Stomach smooth muscle (tissue), 2 donors: ENCODE measurements at regions not wholly inside any gene's neighbourhood (a gene's known extent, or its start where the extent isn't known, plus 50 kb on each side); places are given as distances from the start of the nearest gene placed in this dataset.

Experiments
- H3K27ac ChIP-seq: one replicate; pipeline ENCODE4 v1.7.0; 2013; ENCODE audit warnings: mild to moderate bottlenecking, low read length, inconsistent platforms
- H3K27me3 ChIP-seq, 2 donors: one replicate each; pipeline ENCODE4 v1.7.0; 2013; ENCODE audit warnings: low read length in 2 of 2; ENCODE audit not compliant: insufficient read depth in 2 of 2, control insufficient read depth in 1 of 2
- H3K36me3 ChIP-seq, 2 donors: one replicate each; pipeline ENCODE4 v1.7.0; 2013; ENCODE audit warnings: low read length in 2 of 2; ENCODE audit not compliant: control insufficient read depth in 2 of 2, insufficient read depth in 2 of 2
- H3K4me1 ChIP-seq: one replicate; pipeline ENCODE4 v1.7.0; 2013; ENCODE audit warnings: low read length; ENCODE audit not compliant: control insufficient read depth, insufficient read depth
- H3K4me3 ChIP-seq, 2 donors: one replicate each; pipeline ENCODE4 v1.7.0; 2013; ENCODE audit warnings: low read length in 2 of 2
- H3K9ac ChIP-seq, 2 donors: one replicate each; pipeline ENCODE4 v1.7.0; 2013; ENCODE audit warnings: low read length in 2 of 2, mild to moderate bottlenecking in 1 of 2
- H3K9me3 ChIP-seq, 2 donors: one replicate each; pipeline ENCODE4 v1.7.0; 2013; ENCODE audit warnings: low read length in 2 of 2; ENCODE audit not compliant: control insufficient read depth in 2 of 2
- donor health status: healthy.
- donor health status: Pancreatic carcinoma.

DNA sequence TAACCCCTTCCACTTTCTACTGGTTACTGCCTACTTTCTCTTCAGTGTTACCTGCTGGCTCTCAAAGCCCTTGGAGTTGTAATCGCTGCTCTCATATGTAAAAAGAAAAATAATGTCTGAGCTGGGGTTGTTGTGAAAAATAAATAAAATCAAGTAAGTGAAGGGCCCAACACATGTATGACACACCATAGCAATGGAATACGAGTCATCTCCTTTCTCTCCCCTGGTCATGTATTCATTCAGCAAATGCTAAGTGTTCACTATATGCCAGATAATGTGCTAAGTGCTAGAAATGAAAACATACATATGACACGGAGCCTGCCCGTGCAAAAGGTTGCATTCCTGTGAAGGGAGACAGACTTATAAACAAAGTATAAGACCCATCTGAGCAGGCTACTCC is 535.0 kb downstream of the RFC3 start:
- Histone ChIP-seq H3K27me3 (no peaks in the 10 kb centered on the region), H3K4me3 (no peak overlapping the region), H3K27ac (no peak overlapping the region), H3K4me1 (no peaks in the 10 kb centered on the region), H3K9me3 (no peaks in the 10 kb centered on the region), H3K36me3 (no peaks in the 10 kb centered on the region), H3K9ac (no peak overlapping the region)

DNA sequence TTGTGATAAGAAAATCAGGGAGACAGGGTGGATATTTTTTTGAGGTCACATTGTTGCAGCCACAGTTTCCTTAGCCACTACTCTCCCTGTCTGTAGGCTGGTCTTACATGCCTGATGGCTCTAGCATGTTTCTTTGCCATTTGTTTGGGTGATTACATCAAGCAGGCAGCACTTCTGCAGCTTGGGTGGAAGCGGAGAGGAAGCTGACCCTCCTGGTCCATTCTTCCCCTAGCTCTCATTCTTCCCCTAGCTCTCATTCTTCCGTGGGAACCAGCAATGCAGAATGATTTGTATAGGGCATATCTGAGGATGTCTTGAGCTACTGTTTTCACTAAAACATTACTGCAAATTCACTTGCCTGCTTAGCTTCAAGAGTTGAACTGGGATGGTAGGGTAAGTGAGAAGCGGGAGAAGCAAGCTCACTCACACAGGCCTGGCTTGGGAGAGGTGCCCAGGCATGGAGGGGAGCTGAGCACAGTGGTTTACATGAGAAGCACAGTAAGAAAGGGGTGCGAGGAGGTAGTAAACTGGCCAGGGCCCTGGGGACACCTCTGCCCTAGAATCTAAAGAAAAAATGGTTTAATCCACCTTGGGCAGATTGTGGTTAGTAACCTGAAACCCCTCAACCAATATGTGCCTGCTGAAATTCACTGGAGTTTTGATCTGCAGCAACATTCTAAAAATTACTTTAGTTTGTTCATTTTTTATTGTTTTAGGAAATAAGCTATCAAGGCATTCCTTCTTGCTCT is 538.9 kb downstream of the RFC3 start:
- peaks cover 0 to 2% of the 10 kb centered on the region in 2 donors for H3K9me3 ChIP-seq
- no peaks in the 10 kb centered on the region for H3K27me3 ChIP-seq
- no peak overlapping the region for H3K9ac ChIP-seq
- H3K4me3 ChIP-seq, result no peak overlapping the region
- peaks cover 2% of the 10 kb centered on the region for H3K4me1 ChIP-seq
- no peaks in the 10 kb centered on the region for H3K36me3 ChIP-seq
- no peak overlapping the region for H3K27ac ChIP-seq

- H3K4me3 ChIP-seq, result no peak overlapping the region
- H3K27me3 ChIP-seq, result no peaks in the 10 kb centered on the region
- H3K9me3 ChIP-seq, result peaks cover 0 to 2% of the 10 kb centered on the region in 2 donors
- peaks cover 2% of the 10 kb centered on the region for H3K4me1 ChIP-seq
- H3K27ac ChIP-seq, result no peak overlapping the region
- H3K9ac ChIP-seq, result no peak overlapping the region
- no peaks in the 10 kb centered on the region for H3K36me3 ChIP-seq
These were observed 539.7 kb downstream of the RFC3 start for GRCh38 chr13:34357435-34358232.

GRCh38 chr13:34358811-34359513 is 541.0 kb downstream of the RFC3 start:
- H3K4me3 ChIP-seq, result no peak overlapping the region
- no peaks in the 10 kb centered on the region for H3K36me3 ChIP-seq
- H3K9me3 ChIP-seq, result peaks cover 0 to 2% of the 10 kb centered on the region in 2 donors
- H3K4me1 ChIP-seq, result peaks cover 2% of the 10 kb centered on the region
- no peak overlapping the region for H3K27ac ChIP-seq
- H3K27me3 ChIP-seq, result no peaks in the 10 kb centered on the region
- no peak overlapping the region for H3K9ac ChIP-seq

- Histone ChIP-seq H3K9me3 (peaks cover 0 to 2% of the 10 kb centered on the region in 2 donors), H3K9ac (no peak overlapping the region), H3K4me3 (no peak overlapping the region), H3K27me3 (no peaks in the 10 kb centered on the region), H3K27ac (no peak overlapping the region), H3K36me3 (no peaks in the 10 kb centered on the region), H3K4me1 (peaks cover 2% of the 10 kb centered on the region)
These were observed 542.8 kb downstream of the RFC3 start for GRCh38 chr13:34360702-34361101.

DNA sequence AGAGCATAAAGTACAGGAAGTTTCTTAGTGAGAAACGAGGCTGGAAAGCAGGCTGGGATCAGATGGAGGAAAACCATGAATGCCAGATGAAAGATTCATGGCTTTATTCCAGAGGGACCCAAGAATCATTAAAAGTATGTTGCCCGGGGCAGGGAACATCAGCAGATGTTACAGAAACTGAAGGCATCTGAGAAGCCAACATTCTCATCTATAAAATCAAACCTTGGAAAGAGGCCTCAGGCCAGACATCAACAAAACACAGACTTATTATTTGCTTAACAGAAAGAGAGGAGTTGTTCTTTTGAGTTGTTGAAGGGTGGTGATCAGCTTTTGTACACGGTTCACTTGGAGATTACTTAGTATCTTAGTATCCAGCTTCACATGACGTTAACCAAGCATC is 543.6 kb downstream of the RFC3 start:
- H3K4me3 ChIP-seq, result no peak overlapping the region
- no peaks in the 10 kb centered on the region for H3K36me3 ChIP-seq
- no peak overlapping the region for H3K27ac ChIP-seq

GRCh38 chr13:34363266-34363665 is 545.3 kb downstream of the RFC3 start:
- no peak overlapping the region for H3K4me3 ChIP-seq
- H3K27me3 ChIP-seq, result no peaks in the 10 kb centered on the region
- peaks cover 2% of the 10 kb centered on the region for H3K4me1 ChIP-seq
- no peak overlapping the region for H3K9ac ChIP-seq
- H3K27ac ChIP-seq, result no peak overlapping the region
- H3K9me3 ChIP-seq, result peaks cover 0 to 2% of the 10 kb centered on the region in 2 donors
- no peaks in the 10 kb centered on the region for H3K36me3 ChIP-seq

More for the DNA sequence above, 543.6 kb downstream of the RFC3 start:
- peaks cover 0 to 2% of the 10 kb centered on the region in 2 donors for H3K9me3 ChIP-seq
- H3K9ac ChIP-seq, result no peak overlapping the region
- H3K4me1 ChIP-seq, result peaks cover 2% of the 10 kb centered on the region
- no peaks in the 10 kb centered on the region for H3K27me3 ChIP-seq

GRCh38 chr13:34364633-34365032 is 546.7 kb downstream of the RFC3 start:
- H3K27ac ChIP-seq, result no peak overlapping the region
- H3K9me3 ChIP-seq, result peaks cover 0 to 2% of the 10 kb centered on the region in 2 donors
- H3K36me3 ChIP-seq, result no peaks in the 10 kb centered on the region
- H3K4me3 ChIP-seq, result no peak overlapping the region
- H3K27me3 ChIP-seq, result no peaks in the 10 kb centered on the region
- H3K9ac ChIP-seq, result no peak overlapping the region
- H3K4me1 ChIP-seq, result peaks cover 2% of the 10 kb centered on the region

DNA sequence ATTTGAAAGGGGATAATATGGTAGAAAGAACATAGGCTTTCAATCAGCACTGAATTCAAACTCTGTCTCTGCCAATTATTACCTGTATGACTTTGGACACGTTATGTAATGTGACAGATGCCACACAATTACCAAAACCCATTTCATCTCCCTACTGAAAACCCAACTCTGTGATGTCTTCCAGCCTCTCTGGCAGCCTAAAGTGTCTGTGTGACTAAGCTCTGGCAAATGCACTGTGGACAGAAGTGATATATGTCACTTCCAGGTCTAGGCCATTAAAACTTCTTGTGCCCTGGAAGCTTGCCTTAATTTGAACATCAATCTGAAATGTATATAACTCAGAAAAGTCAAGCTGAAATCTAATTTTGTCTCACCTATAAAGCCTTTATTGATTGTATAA is 552.0 kb downstream of the RFC3 start:
- no peak overlapping the region for H3K9ac ChIP-seq
- H3K27me3 ChIP-seq, result no peaks in the 10 kb centered on the region
- H3K4me1 ChIP-seq, result no peaks in the 10 kb centered on the region
- no peak overlapping the region for H3K4me3 ChIP-seq
- H3K36me3 ChIP-seq, result no peaks in the 10 kb centered on the region
- no peak overlapping the region for H3K27ac ChIP-seq
- no peaks in the 10 kb centered on the region for H3K9me3 ChIP-seq

GRCh38 chr13:34371108-34371507 is 553.2 kb downstream of the RFC3 start:
- Histone ChIP-seq H3K36me3 (no peaks in the 10 kb centered on the region), H3K27ac (no peak overlapping the region), H3K4me3 (no peak overlapping the region), H3K27me3 (no peaks in the 10 kb centered on the region), H3K9ac (no peak overlapping the region), H3K4me1 (no peaks in the 10 kb centered on the region), H3K9me3 (no peaks in the 10 kb centered on the region)
